HFFc6 (cell line): ENCODE measurements at regions not wholly inside any gene's neighbourhood (a gene's known extent, or its start where the extent isn't known, plus 50 kb on each side); places are given as distances from the start of the nearest gene placed in this dataset.
"Not testable (repeated sequence)": the region's sequence is repeated elsewhere in the genome, so short reads cannot be mapped to it uniquely, and the experiment has no call there.

ENCODE experiments used
- DNase-seq: peaks from one replicate; pipeline ENCODE4 v3.0.0-alpha.2; 2018
- H3K27ac Mint-ChIP-seq: 2 replicates; pipeline ENCODE4 v1.8.0; 2020; ENCODE audit warnings: mild to moderate bottlenecking, mixed read lengths
- H3K27me3 Mint-ChIP-seq: 2 replicates; pipeline ENCODE4 v1.8.0; 2021; ENCODE audit warnings: mild to moderate bottlenecking, moderate library complexity, mixed read lengths; ENCODE audit not compliant: insufficient read depth
- H3K36me3 Mint-ChIP-seq: 2 replicates; pipeline ENCODE4 v1.8.0; 2021; ENCODE audit warnings: low read depth, mixed read lengths
- H3K4me1 Mint-ChIP-seq: 2 replicates; pipeline ENCODE4 v1.8.0; 2020; ENCODE audit warnings: low read depth, mixed read lengths
- H3K4me3 Mint-ChIP-seq: 2 replicates; pipeline ENCODE4 v1.8.0; 2020; ENCODE audit warnings: mild to moderate bottlenecking, moderate library complexity, mixed read lengths
- H3K9me3 Mint-ChIP-seq: 2 replicates; pipeline ENCODE4 v1.8.0; 2020; ENCODE audit warnings: mild to moderate bottlenecking, mixed read lengths
- CTCF ChIP-seq: fragments of 200-600 bp; sonication (generic); IDR thresholded peaks from 2 replicates; pipeline ENCODE4 v1.5.0; 2021; ENCODE audit warnings: antibody characterized with exemption, mild to moderate bottlenecking

- Mint-ChIP-seq H3K36me3 (no peaks in the 10 kb centered on the region), H3K9me3 (no peaks in the 10 kb centered on the region), H3K4me3 (no peak overlapping the region), H3K27me3 (no peaks in the 10 kb centered on the region; the same call in 1 of the 2 replicates), H3K4me1 (peaks cover 23% of the 10 kb centered on the region), H3K27ac (no peak overlapping the region)
- TF ChIP-seq CTCF, result no peak
- no peak for DNase-seq
Measured at GRCh38 chr1:222385955-222386354, 161.9 kb downstream of the HHIPL2 start.

- H3K9me3 Mint-ChIP-seq, result no peaks in the 10 kb centered on the region
- no peak overlapping the region for H3K27ac Mint-ChIP-seq
- H3K4me1 Mint-ChIP-seq, result peaks cover 17% of the 10 kb centered on the region
- no peaks in the 10 kb centered on the region; the same call in 1 of the 2 replicates for H3K27me3 Mint-ChIP-seq
- H3K36me3 Mint-ChIP-seq, result no peaks in the 10 kb centered on the region
- TF ChIP-seq CTCF, result no peak
- H3K4me3 Mint-ChIP-seq, result no peak overlapping the region
- no peak for DNase-seq
Measured at GRCh38 chr1:222385262-222385661, 162.6 kb downstream of the HHIPL2 start.

GRCh38 chr1:222384531-222384930 lies 163.4 kb downstream of the HHIPL2 start:
- no peaks in the 10 kb centered on the region for H3K9me3 Mint-ChIP-seq
- no peak overlapping the region for H3K4me3 Mint-ChIP-seq
- no peak overlapping the region for H3K27ac Mint-ChIP-seq
- peaks cover 10% of the 10 kb centered on the region for H3K4me1 Mint-ChIP-seq
- DNase-seq, result no peak
- peaks cover 3% of the 10 kb centered on the region for H3K27me3 Mint-ChIP-seq
- no peak for TF ChIP-seq CTCF
- H3K36me3 Mint-ChIP-seq, result no peaks in the 10 kb centered on the region

GRCh38 chr1:222382171-222382570 lies 165.7 kb downstream of the HHIPL2 start:
- H3K9me3 Mint-ChIP-seq, result no peaks in the 10 kb centered on the region
- H3K36me3 Mint-ChIP-seq, result no peaks in the 10 kb centered on the region

GRCh38 chr1:222377428-222378088 lies 170.3 kb downstream of the HHIPL2 start:
- no peak for DNase-seq
- Mint-ChIP-seq H3K27me3 (peaks cover 3% of the 10 kb centered on the region), H3K4me3 (no peak overlapping the region), H3K4me1 (peaks cover 48% of the 10 kb centered on the region), H3K9me3 (no peaks in the 10 kb centered on the region), H3K36me3 (no peaks in the 10 kb centered on the region), H3K27ac (no peak overlapping the region)
- no peak for TF ChIP-seq CTCF

More at GRCh38 chr1:222382171-222382570, 165.7 kb downstream of the HHIPL2 start:
- Mint-ChIP-seq H3K27me3 (peaks cover 3% of the 10 kb centered on the region), H3K4me1 (peaks cover 17% of the 10 kb centered on the region), H3K4me3 (no peak overlapping the region), H3K27ac (peak overlapping the region; percentile 10; the same call in 1 of the 2 replicates)
- no peak for DNase-seq
- TF ChIP-seq CTCF, result no peak

- H3K4me3 Mint-ChIP-seq, H3K27me3 Mint-ChIP-seq, H3K36me3 Mint-ChIP-seq, H3K27ac Mint-ChIP-seq, H3K9me3 Mint-ChIP-seq: not testable (repeated sequence)
- peaks cover 49% of the 10 kb centered on the region for H3K4me1 Mint-ChIP-seq
- peak; percentile 29 for DNase-seq
Measured at GRCh38 chr1:222376791-222377190, 171.1 kb downstream of the HHIPL2 start.
